CD1c-positive myeloid dendritic cell (primary cell): ENCODE measurements at regions not wholly inside any gene's neighbourhood (a gene's known extent, or its start where the extent isn't known, plus 50 kb on each side); places are given as distances from the start of the nearest gene placed in this dataset.

ENCODE experiments used
- DNase-seq: peaks from one replicate; pipeline ENCODE4 v3.0.0-alpha.2; 2016; ENCODE audit errors: extremely low spot score

- DNase-seq, result no peak
These were observed 244.0 kb upstream of the TPM1 start for GRCh38 chr15:62798536-62798935.

GRCh38 chr15:62799037-62799436 is 243.5 kb upstream of the TPM1 start:
- no peak for DNase-seq

- no peak for DNase-seq
These were observed 242.6 kb upstream of the TPM1 start for GRCh38 chr15:62799919-62800318.

- no peak for DNase-seq
These were observed 239.9 kb upstream of the TPM1 start for GRCh38 chr15:62802612-62803011.

GRCh38 chr15:62803856-62804400 is 238.6 kb upstream of the TPM1 start:
- no peak for DNase-seq

- no peak for DNase-seq
These were observed 237.0 kb upstream of the TPM1 start for GRCh38 chr15:62805502-62805901.

GRCh38 chr15:62807539-62808130 is 234.9 kb upstream of the TPM1 start:
- DNase-seq, result no peak

- no peak for DNase-seq
These were observed 233.2 kb upstream of the TPM1 start for GRCh38 chr15:62809115-62809967.

- no peak for DNase-seq
These were observed 232.6 kb upstream of the TPM1 start for GRCh38 chr15:62809968-62810260.

- DNase-seq, result no peak
These were observed 230.1 kb upstream of the TPM1 start for GRCh38 chr15:62812515-62812835.

- DNase-seq, result no peak
These were observed 226.0 kb upstream of the TPM1 start for GRCh38 chr15:62816342-62817069.

GRCh38 chr15:62818691-62819090 is 223.9 kb upstream of the TPM1 start:
- DNase-seq, result no peak

GRCh38 chr15:62821384-62822131 is 221.0 kb upstream of the TPM1 start:
- DNase-seq, result no peak

- DNase-seq, result no peak
These were observed 220.3 kb upstream of the TPM1 start for GRCh38 chr15:62822228-62822627.

- no peak for DNase-seq
These were observed 219.0 kb upstream of the TPM1 start for GRCh38 chr15:62823561-62823960.

- DNase-seq, result no peak
These were observed 218.2 kb upstream of the TPM1 start for GRCh38 chr15:62824111-62825015.

- DNase-seq, result no peak
These were observed 217.4 kb upstream of the TPM1 start for GRCh38 chr15:62825191-62825590.

- DNase-seq, result no peak
These were observed 216.0 kb upstream of the TPM1 start for GRCh38 chr15:62826561-62826960.

GRCh38 chr15:62828364-62828763 is 214.2 kb upstream of the TPM1 start:
- no peak for DNase-seq

GRCh38 chr15:62832231-62832630 is 210.3 kb upstream of the TPM1 start:
- no peak for DNase-seq

GRCh38 chr15:62833646-62834045 is 208.9 kb upstream of the TPM1 start:
- no peak for DNase-seq
